ENCODE measurements at regions not wholly inside any gene's neighbourhood (a gene's known extent, or its start where the extent isn't known, plus 50 kb on each side); places are given as distances from the start of the nearest gene placed in this dataset.

GRCh38 chr1:68340951-68341350 is 108.6 kb upstream of the WLS start:
- H3K9ac ChIP-seq, result no peak overlapping the region
- no peak overlapping the region for H3K4me3 ChIP-seq
- no peaks in the 10 kb centered on the region for H4K20me1 ChIP-seq
- no peak for TF ChIP-seq Cebpa-rat (IDR thresholded peaks at IDR 0.05)
- H3K27me3 ChIP-seq, result no peaks in the 10 kb centered on the region
- no peaks in the 10 kb centered on the region for H3K36me3 ChIP-seq
- H3K4me2 ChIP-seq, result no peak overlapping the region
- no peaks in the 10 kb centered on the region for H3K9me3 ChIP-seq (replicated peaks in 1 of 11)
- H3K27ac ChIP-seq, result no peak overlapping the region
- peaks cover 0 to 4% (median 0%) of the 10 kb centered on the region in 10 experiments; a peak in 2 of 20 replicates for H3K4me1 ChIP-seq

- TF ChIP-seq Cebpa-rat (IDR thresholded peaks at IDR 0.05), result no peak
- no peak overlapping the region for H3K4me2 ChIP-seq
- H3K27ac ChIP-seq, result no peak overlapping the region
These were observed 107.2 kb upstream of the WLS start for GRCh38 chr1:68339505-68339904.

GRCh38 chr1:68338081-68338480 is 105.8 kb upstream of the WLS start:
- no peaks in the 10 kb centered on the region for H4K20me1 ChIP-seq
- no peak overlapping the region for H3K4me3 ChIP-seq
- H3K27me3 ChIP-seq, result no peaks in the 10 kb centered on the region
- no peaks in the 10 kb centered on the region for H3K9me3 ChIP-seq (replicated peaks in 1 of 11)
- H3K36me3 ChIP-seq, result no peaks in the 10 kb centered on the region
- no peak overlapping the region for H3K27ac ChIP-seq
- peaks cover 0 to 4% (median 0%) of the 10 kb centered on the region in 10 experiments; a peak in 2 of 20 replicates for H3K4me1 ChIP-seq
- TF ChIP-seq Cebpa-rat (IDR thresholded peaks at IDR 0.05), result no peak
- H3K9ac ChIP-seq, result no peak overlapping the region
- H3K4me2 ChIP-seq, result no peak overlapping the region

More at GRCh38 chr1:68339505-68339904, 107.2 kb upstream of the WLS start:
- Histone ChIP-seq H3K27me3 (no peaks in the 10 kb centered on the region), H3K4me1 (peaks cover 0 to 4% (median 0%) of the 10 kb centered on the region in 10 experiments; a peak in 2 of 20 replicates), H4K20me1 (no peaks in the 10 kb centered on the region), H3K9ac (no peak overlapping the region), H3K4me3 (no peak overlapping the region), H3K9me3 (replicated peaks in 1 of 11) (no peaks in the 10 kb centered on the region), H3K36me3 (no peaks in the 10 kb centered on the region)

GRCh38 chr1:68332041-68332440 is 99.7 kb upstream of the WLS start:
- Histone ChIP-seq H3K36me3 (no peaks in the 10 kb centered on the region), H3K4me3 (no peak overlapping the region), H4K20me1 (no peaks in the 10 kb centered on the region), H3K9ac (no peak overlapping the region), H3K9me3 (replicated peaks in 1 of 11) (no peaks in the 10 kb centered on the region), H3K4me2 (no peak overlapping the region), H3K4me1 (peaks cover 0 to 6% (median 0%) of the 10 kb centered on the region in 10 experiments; a peak in 3 of 20 replicates), H3K27ac (no peak overlapping the region), H3K27me3 (no peaks in the 10 kb centered on the region)
- TF ChIP-seq Cebpa-rat (IDR thresholded peaks at IDR 0.05), result no peak

- Histone ChIP-seq H3K27me3 (no peaks in the 10 kb centered on the region), H3K9ac (no peak overlapping the region), H3K4me1 (peaks cover 0 to 6% (median 0%) of the 10 kb centered on the region in 10 experiments; a peak in 2 of 20 replicates), H4K20me1 (no peaks in the 10 kb centered on the region), H3K4me2 (no peak overlapping the region), H3K36me3 (no peaks in the 10 kb centered on the region), H3K27ac (no peak overlapping the region), H3K4me3 (no peak overlapping the region), H3K9me3 (replicated peaks in 1 of 11) (no peaks in the 10 kb centered on the region)
- TF ChIP-seq Cebpa-rat (IDR thresholded peaks at IDR 0.05), result no peak
These were observed 99.0 kb upstream of the WLS start for GRCh38 chr1:68331117-68331865.

- no peak overlapping the region for H3K9ac ChIP-seq
- H3K4me1 ChIP-seq, result peaks cover 0 to 7% (median 0%) of the 10 kb centered on the region in 10 experiments; a peak in 2 of 20 replicates
- no peaks in the 10 kb centered on the region for H4K20me1 ChIP-seq
- H3K27ac ChIP-seq, result no peak overlapping the region
- no peaks in the 10 kb centered on the region for H3K36me3 ChIP-seq
- no peak for TF ChIP-seq Cebpa-rat (IDR thresholded peaks at IDR 0.05)
- no peak overlapping the region for H3K4me2 ChIP-seq
- no peaks in the 10 kb centered on the region for H3K27me3 ChIP-seq
- 0 out of 22 replicates have a peak, but pooled peaks cover 0 to 3% (median 0%) of the 10 kb centered on the region in 11 experiments for H3K9me3 ChIP-seq (replicated peaks in 1 of 11)
- no peak overlapping the region for H3K4me3 ChIP-seq
These were observed 98.1 kb upstream of the WLS start for GRCh38 chr1:68330391-68330790.

GRCh38 chr1:68329096-68329835 is 96.9 kb upstream of the WLS start:
- 0 out of 22 replicates have a peak, but pooled peaks cover 0 to 3% (median 0%) of the 10 kb centered on the region in 11 experiments for H3K9me3 ChIP-seq (replicated peaks in 1 of 11)
- H3K4me3 ChIP-seq, result no peak overlapping the region
- H3K4me1 ChIP-seq, result peaks cover 0 to 7% (median 0%) of the 10 kb centered on the region in 10 experiments; a peak in 2 of 20 replicates
- H3K9ac ChIP-seq, result no peak overlapping the region
- H4K20me1 ChIP-seq, result no peaks in the 10 kb centered on the region
- H3K4me2 ChIP-seq, result no peak overlapping the region
- no peaks in the 10 kb centered on the region for H3K36me3 ChIP-seq
- no peak overlapping the region for H3K27ac ChIP-seq
- no peaks in the 10 kb centered on the region for H3K27me3 ChIP-seq
- TF ChIP-seq Cebpa-rat (IDR thresholded peaks at IDR 0.05), result no peak

GRCh38 chr1:68328490-68328889 is 96.2 kb upstream of the WLS start:
- Histone ChIP-seq H3K9ac (no peak overlapping the region), H3K4me2 (no peak overlapping the region), H4K20me1 (no peaks in the 10 kb centered on the region), H3K36me3 (no peaks in the 10 kb centered on the region), H3K27me3 (no peaks in the 10 kb centered on the region), H3K4me3 (no peak overlapping the region), H3K27ac (no peak overlapping the region), H3K9me3 (replicated peaks in 1 of 11) (0 out of 22 replicates have a peak, but pooled peaks cover 0 to 3% (median 0%) of the 10 kb centered on the region in 11 experiments), H3K4me1 (peaks cover 0 to 7% (median 0%) of the 10 kb centered on the region in 10 experiments; a peak in 2 of 20 replicates)
- TF ChIP-seq Cebpa-rat (IDR thresholded peaks at IDR 0.05), result no peak

GRCh38 chr1:68327414-68327813 is 95.1 kb upstream of the WLS start:
- no peak for TF ChIP-seq Cebpa-rat (IDR thresholded peaks at IDR 0.05)
- H3K9ac ChIP-seq, result no peak overlapping the region

More at GRCh38 chr1:68327414-68327813, 95.1 kb upstream of the WLS start:
- no peak overlapping the region for H3K4me3 ChIP-seq
- no peaks in the 10 kb centered on the region for H4K20me1 ChIP-seq
- 0 out of 22 replicates have a peak, but pooled peaks cover 0 to 3% (median 0%) of the 10 kb centered on the region in 11 experiments for H3K9me3 ChIP-seq (replicated peaks in 1 of 11)
- no peak overlapping the region for H3K4me2 ChIP-seq
- H3K36me3 ChIP-seq, result no peaks in the 10 kb centered on the region
- no peaks in the 10 kb centered on the region for H3K27me3 ChIP-seq
- H3K4me1 ChIP-seq, result peaks cover 0 to 7% (median 0%) of the 10 kb centered on the region in 10 experiments; a peak in 2 of 20 replicates
- H3K27ac ChIP-seq, result no peak overlapping the region

Measured in BLaER1 treated with 17β-estradiol and CSF1 and Interleukin-3, amounts not matched to agents 10 nM and 100 nM (cell line).